ENCODE measurements at regions not wholly inside any gene's neighbourhood (a gene's known extent, or its start where the extent isn't known, plus 50 kb on each side); places are given as distances from the start of the nearest gene placed in this dataset.

GRCh38 chr4:92014067-92014466 is 289.7 kb upstream of the GRID2 start:
- TF ChIP-seq, protein P1, sequence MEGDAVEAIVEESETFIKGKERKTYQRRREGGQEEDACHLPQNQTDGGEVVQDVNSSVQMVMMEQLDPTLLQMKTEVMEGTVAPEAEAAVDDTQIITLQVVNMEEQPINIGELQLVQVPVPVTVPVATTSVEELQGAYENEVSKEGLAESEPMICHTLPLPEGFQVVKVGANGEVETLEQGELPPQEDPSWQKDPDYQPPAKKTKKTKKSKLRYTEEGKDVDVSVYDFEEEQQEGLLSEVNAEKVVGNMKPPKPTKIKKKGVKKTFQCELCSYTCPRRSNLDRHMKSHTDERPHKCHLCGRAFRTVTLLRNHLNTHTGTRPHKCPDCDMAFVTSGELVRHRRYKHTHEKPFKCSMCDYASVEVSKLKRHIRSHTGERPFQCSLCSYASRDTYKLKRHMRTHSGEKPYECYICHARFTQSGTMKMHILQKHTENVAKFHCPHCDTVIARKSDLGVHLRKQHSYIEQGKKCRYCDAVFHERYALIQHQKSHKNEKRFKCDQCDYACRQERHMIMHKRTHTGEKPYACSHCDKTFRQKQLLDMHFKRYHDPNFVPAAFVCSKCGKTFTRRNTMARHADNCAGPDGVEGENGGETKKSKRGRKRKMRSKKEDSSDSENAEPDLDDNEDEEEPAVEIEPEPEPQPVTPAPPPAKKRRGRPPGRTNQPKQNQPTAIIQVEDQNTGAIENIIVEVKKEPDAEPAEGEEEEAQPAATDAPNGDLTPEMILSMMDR (IDR thresholded peaks at IDR 0.05): no peak
- TF ChIP-seq POLR2A (IDR thresholded peaks at IDR 0.05): no peak

Measured in body of pancreas (tissue), 4 donors.